Psoas muscle (tissue), 7 donors: ENCODE measurements at regions not wholly inside any gene's neighbourhood (a gene's known extent, or its start where the extent isn't known, plus 50 kb on each side); places are given as distances from the start of the nearest gene placed in this dataset.

Experiments
- ATAC-seq, 4 donors: fragments of 200-7000 bp; cut with Tn5 transposase; one replicate each; pipeline ENCODE4 v1.9.1; 2020; ENCODE audit warnings: moderate library complexity in 3 of 4, mild to moderate bottlenecking in 2 of 4
- DNase-seq, 2 donors: peaks; one replicate each; pipeline ENCODE4 v3.0.0-alpha.2; 2020
- H3K27ac ChIP-seq: fragments of 200-600 bp; one replicate; pipeline ENCODE4 v1.8.0; 2022
- H3K27me3 ChIP-seq, 3 donors: fragments of 200-600 bp in 1 of 3; one replicate each; pipeline versions ENCODE4 v1.6.1 to v1.8.0; 2013 to 2022; ENCODE audit warnings: low read length in 2 of 3, mild to moderate bottlenecking in 2 of 3, moderate library complexity in 1 of 3; ENCODE audit not compliant: insufficient read depth in 3 of 3
- H3K36me3 ChIP-seq, 2 donors: fragments of 200-600 bp in 1 of 2; one replicate each; pipeline versions ENCODE4 v1.6.1 to v1.8.0; 2013 to 2022; ENCODE audit warnings: low read depth in 1 of 2, mild to moderate bottlenecking in 1 of 2, moderate library complexity in 1 of 2; ENCODE audit not compliant: insufficient read depth in 1 of 2
- H3K4me1 ChIP-seq: fragments of 200-600 bp; one replicate; pipeline ENCODE4 v1.8.0; 2022
- H3K4me3 ChIP-seq: fragments of 200-600 bp; one replicate; pipeline ENCODE4 v1.8.0; 2022; ENCODE audit warnings: mild to moderate bottlenecking
- H3K9me3 ChIP-seq: fragments of 200-600 bp; one replicate; pipeline ENCODE4 v1.8.0; 2022
- WGBS, 3 donors: extraction: QIAGEN DNeasy Blood & Tissue Kit; methylation state at CpG; one replicate each; pipeline versions ENCODE4 v1.1.6 to v1.1.7; 2013; 5-methylcytosine and 5-hydroxymethylcytosine counted together
- intact Hi-C, 2 donors: fragments of 100-400 bp; cut with DNase I; formaldehyde crosslinking; loops; one replicate each; pipeline versions ENCODE4 v1.11.0 to v1.14.2; 2022
- TF ChIP-seq, protein P1 (sequence below): fragments of 200-600 bp; IDR thresholded peaks from one replicate; pipeline ENCODE4 v1.8.0; 2022; ENCODE audit warnings: antibody characterized with exemption
- donor health status: healthy with polysubstance abuse.
- donor health status: DM: no; HTN: no; CAD: no; lungs with moderate emphysema.
- donor health status: Bipolar disorder and iron deficiency.
- donor health status: healthy.
- donor health status: DM: yes; HTN: yes; CAD: no.
- donor health status: DM: no; HTN: no; CAD: no.
- donor health status: DM: yes; HTN: yes; CAD: no.

DNA sequence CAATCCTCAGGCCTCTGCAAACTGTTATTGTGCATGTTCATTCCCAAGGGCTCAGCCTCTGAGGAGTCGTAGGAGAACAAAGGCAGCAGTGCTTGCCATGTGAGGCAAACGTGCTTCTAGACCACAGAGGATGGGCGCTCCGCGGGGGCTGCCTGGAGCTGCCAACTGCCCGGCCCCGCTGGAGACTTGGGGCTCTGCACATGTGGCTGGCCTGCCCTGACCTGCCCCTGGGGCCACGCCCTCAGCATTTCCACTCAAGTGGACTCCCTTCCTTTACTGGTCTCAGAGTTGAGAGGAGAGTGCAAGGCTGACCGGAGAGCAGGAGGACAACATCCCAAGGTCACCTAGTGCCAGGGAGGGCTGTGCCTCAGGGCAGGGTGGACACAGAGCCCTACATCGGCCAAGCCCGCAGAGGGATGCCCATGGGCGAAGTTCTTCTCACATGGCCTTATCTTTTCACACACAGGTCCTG is 222.3 kb upstream of the ZNF32 start:
- H3K4me3 ChIP-seq, result no peak overlapping the region
- TF ChIP-seq, protein P1, sequence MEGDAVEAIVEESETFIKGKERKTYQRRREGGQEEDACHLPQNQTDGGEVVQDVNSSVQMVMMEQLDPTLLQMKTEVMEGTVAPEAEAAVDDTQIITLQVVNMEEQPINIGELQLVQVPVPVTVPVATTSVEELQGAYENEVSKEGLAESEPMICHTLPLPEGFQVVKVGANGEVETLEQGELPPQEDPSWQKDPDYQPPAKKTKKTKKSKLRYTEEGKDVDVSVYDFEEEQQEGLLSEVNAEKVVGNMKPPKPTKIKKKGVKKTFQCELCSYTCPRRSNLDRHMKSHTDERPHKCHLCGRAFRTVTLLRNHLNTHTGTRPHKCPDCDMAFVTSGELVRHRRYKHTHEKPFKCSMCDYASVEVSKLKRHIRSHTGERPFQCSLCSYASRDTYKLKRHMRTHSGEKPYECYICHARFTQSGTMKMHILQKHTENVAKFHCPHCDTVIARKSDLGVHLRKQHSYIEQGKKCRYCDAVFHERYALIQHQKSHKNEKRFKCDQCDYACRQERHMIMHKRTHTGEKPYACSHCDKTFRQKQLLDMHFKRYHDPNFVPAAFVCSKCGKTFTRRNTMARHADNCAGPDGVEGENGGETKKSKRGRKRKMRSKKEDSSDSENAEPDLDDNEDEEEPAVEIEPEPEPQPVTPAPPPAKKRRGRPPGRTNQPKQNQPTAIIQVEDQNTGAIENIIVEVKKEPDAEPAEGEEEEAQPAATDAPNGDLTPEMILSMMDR, result no peak
- DNase-seq, result peak; percentile 42 to 71
- H3K27ac ChIP-seq, result peak overlapping the region; percentile 53
- WGBS, 3 donors, result 48 to 64% (median 56%) methylated on average over 12 of the region's 12 CpGs
- ATAC-seq, result peak in 3 of 4 donors; percentile 39 to 65 (median 52)
- H3K4me1 ChIP-seq, result no peaks in the 10 kb centered on the region
- H3K9me3 ChIP-seq, result no peaks in the 10 kb centered on the region
- intact Hi-C loops, result no loop called here
- H3K36me3 ChIP-seq, result no peaks in the 10 kb centered on the region
- H3K27me3 ChIP-seq, result peaks cover 0 to 2% (median 0%) of the 10 kb centered on the region in 3 donors

DNA sequence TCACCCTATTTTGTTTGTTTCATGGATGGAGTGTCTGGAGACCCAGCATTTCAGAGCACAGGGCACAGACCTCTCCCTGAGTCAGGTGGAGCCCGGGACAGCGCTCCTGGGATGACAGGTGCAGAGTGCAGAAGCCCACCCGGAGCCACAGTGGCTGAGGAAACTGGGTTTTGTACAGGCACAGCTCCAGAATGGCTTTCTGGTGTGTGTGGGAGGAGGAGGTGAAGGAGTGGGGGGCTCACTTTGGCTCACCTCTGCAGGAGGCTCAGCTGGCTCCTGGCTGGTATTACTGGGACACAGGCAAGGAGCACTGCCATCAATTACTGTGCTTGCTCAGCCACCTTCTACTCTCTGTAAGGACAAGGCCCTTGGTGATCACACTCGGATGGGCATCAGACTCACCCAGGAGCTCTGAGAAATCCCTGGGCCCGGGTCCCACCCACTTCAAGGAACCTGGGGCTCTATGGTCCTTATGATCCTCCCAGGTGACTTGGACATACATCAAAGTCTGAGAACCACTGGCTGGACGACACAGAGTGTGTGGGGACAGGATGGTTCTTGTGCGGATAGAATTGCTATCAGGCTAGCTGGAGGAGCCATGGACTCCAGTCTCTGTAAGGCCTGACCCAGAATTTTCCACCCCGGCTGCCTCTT is 221.1 kb upstream of the ZNF32 start:
- DNase-seq, result no peak
- intact Hi-C loops, result no loop called here
- Histone ChIP-seq H3K27ac (peak overlapping the region; percentile 50), H3K27me3 (peaks cover 0 to 2% (median 0%) of the 10 kb centered on the region in 3 donors), H3K9me3 (no peaks in the 10 kb centered on the region), H3K36me3 (no peaks in the 10 kb centered on the region), H3K4me1 (no peaks in the 10 kb centered on the region), H3K4me3 (no peak overlapping the region)
- TF ChIP-seq, protein P1, result no peak
- ATAC-seq, result no peak
- 95 to 98% (median 98%) methylated on average over 8 of the region's 8 CpGs for WGBS, 3 donors

DNA sequence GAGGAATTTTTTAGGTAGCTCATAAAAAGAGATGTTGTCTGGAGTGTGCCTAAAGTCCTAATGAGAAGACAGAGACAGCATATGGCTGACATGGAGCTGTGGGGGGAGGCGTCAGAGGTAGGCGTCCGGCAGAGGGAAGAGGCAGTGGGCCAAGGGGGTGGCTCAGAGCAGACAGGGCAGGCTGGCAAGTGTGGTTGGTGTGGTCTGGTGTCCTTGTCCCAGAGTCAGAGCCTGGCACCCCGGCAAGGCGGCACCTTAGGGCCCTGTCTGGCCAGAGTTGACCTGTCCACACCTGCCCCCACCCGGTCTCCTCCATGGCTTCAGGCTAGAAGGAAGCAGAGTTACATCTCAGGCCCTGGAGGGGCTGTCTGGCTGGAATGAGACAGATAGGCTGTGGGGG is 220.3 kb upstream of the ZNF32 start:
- TF ChIP-seq, protein P1, result no peak
- Histone ChIP-seq H3K4me1 (no peaks in the 10 kb centered on the region), H3K4me3 (no peak overlapping the region), H3K27ac (peak overlapping the region; percentile 50), H3K27me3 (no peaks in the 10 kb centered on the region), H3K9me3 (no peaks in the 10 kb centered on the region), H3K36me3 (no peaks in the 10 kb centered on the region)
- no peak for ATAC-seq
- DNase-seq, result no peak
- WGBS, 3 donors, result 96 to 100% (median 99%) methylated on average over 6 of the region's 6 CpGs
- intact Hi-C loops, result no loop called here

DNA sequence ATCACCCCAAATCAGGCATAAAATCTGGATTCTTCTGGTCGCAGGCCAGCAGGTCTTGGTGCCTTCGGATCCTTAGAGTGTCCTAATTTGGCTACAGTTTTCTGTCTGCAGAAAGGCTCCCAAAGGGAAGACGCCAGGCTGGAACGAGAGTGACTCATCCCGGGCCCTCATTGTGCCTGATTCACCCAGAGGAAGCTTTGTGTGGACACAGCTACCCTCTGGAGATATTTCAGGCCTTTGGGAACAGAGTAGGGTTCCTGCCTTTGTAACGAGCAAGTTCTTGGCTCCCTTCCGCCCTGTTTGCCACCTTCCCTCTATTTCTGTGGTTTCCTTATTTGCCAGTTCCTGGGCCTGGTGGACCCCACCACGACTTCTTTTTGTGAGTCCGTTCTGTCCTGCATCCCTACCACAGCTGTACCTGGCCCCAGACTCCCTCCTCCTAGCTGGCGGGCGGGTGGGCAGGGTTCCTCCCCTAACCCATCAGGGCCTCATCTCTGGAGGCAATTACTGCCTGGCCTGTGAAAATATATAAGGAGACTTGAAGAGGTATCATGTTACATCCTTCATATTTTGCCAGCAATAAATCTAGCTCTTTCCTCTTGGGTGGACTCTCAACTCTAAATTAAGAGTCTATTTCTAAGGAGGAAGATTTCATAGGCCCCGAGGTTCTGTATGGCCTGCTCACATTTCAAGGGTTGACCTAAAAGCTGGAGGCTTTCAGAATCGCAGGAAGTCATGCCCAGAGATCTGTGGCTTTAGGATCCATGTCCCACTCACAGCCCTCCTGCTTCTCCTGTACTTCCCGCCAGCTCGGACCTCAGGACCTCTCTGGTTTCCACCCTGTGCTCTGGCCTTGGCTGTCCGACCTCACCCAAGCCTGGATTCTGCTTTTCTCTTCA is 219.2 kb upstream of the ZNF32 start:
- intact Hi-C loops, result no loop called here
- no peak for DNase-seq
- Histone ChIP-seq H3K4me1 (no peaks in the 10 kb centered on the region), H3K27ac (peak overlapping the region; percentile 50), H3K27me3 (no peaks in the 10 kb centered on the region), H3K9me3 (no peaks in the 10 kb centered on the region), H3K36me3 (no peaks in the 10 kb centered on the region), H3K4me3 (no peak overlapping the region)
- no peak for ATAC-seq
- 72 to 78% (median 75%) methylated on average over 16 of the region's 16 CpGs for WGBS, 3 donors
- TF ChIP-seq, protein P1, result no peak
